ENCODE measurements at regions not wholly inside any gene's neighbourhood (a gene's known extent, or its start where the extent isn't known, plus 50 kb on each side); places are given as distances from the start of the nearest gene placed in this dataset.
"Not testable (repeated sequence)": the region's sequence is repeated elsewhere in the genome, so short reads cannot be mapped to it uniquely, and the experiment has no call there.

GRCh38 chr2:139685090-139685983, 905.1 kb upstream of the NXPH2 start:
- no peak for DNase-seq

DNA sequence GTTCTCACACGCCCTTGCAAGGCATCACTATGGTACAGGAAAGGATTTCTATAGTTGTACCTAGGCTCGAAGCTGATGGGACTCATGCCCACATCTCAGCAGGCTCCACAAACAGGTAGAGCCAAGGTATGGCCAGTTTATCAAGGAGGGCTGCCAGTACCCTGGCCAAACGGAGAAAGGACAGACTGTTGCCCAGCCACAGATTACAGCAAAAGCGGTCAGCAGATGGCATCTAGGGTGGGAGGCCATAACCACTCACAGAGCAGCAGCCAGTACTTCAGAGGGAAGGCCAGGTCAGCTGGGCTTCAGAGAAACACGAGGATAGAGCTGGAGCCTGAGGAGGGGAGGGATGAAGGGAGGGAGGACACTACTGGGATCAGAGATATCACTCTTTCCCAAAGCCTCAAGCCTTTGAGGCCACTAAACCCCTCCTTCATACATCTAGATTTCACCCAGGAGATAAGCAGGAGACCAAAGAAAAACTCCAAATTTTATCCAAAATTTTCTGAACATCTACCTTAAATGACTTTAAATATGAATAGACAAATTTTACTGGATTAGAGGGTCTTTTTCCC, 904.2 kb upstream of the NXPH2 start:
- DNase-seq, result no peak

GRCh38 chr2:139674577-139674976, 894.4 kb upstream of the NXPH2 start:
- no peak for DNase-seq

- not testable (repeated sequence) for DNase-seq
Observed at GRCh38 chr2:139673447-139673846, 893.3 kb upstream of the NXPH2 start.

DNA sequence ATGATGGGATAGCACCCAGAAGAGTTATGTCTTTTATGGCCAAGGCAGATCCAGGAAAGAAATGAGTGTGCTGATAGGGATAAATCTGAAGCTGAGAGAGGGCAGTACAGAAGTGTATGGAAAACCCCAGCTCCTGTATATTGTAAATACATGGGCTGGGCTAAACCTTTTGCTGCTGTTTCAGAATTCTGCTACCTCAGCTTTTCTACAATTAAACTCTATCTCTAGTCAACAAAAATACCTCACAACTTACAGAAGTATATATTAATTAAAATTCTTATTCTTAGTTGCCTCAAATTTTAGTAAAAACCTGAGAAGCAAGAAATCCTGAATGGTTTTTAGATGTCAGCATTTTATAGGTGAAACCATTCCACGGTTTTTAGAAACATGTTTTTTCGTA, 889.5 kb upstream of the NXPH2 start:
- DNase-seq, result no peak

DNA sequence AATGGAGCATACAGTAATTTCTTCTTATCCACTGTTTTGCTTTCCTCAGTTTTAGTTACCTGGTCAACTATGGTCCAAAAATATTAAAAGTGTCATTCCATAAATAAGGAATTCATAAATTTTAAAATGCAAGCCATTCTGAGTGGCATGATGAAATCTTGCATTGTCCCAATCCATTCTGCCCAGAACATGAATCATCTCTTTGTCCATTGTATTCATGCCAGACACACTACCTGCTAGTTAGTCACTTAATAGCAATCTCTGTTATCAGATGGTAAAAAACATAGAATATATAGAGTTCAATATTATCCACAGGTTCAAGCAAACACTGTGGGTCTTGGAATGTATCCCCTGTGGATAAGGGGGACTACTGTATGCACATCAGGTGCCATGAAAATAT, 872.2 kb upstream of the NXPH2 start:
- no peak for DNase-seq

DNA sequence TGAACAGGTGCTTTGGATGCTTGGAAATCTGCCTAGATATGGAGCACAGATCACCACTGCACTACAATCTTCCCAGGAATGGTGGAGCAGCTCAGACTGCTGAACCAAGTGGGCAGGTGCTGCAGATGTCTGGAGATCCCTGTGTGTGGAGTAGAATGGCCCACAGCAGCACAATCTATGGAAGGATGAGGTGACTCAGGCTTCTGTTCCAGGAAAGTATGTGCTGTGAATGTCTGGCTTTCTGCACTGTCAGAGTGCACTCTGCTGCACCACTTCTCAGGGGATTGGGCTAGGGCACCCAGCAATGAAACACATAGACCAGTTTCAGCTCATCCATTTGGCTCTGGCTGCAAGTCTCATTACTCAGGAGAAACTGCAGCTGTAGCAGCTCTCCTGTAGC, 865.4 kb upstream of the NXPH2 start:
- no peak for DNase-seq

DNA sequence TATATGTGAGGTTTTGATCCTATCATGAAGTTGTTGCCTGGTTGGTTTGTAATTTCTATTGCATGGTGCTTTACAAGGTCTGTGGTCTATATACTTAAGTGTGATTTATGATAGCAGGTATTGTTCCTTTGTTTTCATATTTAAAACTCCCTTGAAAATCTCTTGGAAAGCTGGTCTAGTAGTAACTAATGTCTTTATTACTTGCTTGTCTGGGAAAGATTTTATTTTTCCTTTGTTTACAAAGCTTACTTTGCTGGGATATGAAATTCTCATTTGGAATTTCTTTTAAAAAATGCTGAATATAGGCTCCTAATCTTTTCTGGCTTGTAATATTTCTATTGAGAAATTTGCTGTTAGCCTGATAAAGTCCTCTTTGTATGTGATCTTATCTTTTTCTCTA, 862.9 kb upstream of the NXPH2 start:
- DNase-seq, result no peak

GRCh38 chr2:139631966-139632365, 851.8 kb upstream of the NXPH2 start:
- no peak for DNase-seq

DNA sequence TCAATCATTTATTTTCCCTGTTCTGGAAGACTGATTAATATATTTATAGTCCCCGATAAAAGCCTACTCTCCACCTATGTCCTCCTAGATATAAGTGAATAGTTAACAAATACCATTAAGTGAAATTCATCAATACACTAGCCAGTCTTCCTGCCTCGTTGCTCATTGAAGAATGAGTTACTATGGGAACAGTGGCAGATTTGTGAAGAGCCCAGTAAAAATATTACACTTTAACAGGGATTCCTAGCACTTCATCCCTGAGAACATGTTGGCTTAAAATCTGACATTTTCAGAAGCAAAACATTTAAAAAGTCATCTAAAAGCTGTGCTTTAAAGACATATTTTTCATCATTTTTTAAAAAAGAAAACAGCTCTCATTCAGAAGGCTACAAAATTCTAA, 848.7 kb upstream of the NXPH2 start:
- no peak for DNase-seq

DNA sequence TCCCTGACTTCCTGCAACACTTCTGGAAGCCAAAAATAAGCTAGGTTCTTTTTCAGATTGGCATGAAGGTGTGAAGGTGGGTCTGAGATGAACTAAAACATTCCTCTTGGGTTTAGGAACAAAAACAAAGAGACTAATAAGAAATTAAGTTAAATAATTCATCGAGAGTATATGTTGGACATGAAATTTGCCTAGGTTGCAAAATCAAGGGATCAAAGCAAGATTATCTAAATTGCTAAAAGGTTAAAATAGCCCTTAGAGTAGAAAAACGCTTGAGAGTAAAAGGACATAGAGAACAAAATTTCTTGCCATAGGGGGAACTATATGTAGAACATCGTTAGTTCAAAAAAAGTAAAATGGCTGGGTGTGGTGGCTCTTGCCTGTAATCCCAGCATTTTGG, 845.9 kb upstream of the NXPH2 start:
- no peak for DNase-seq

GRCh38 chr2:139622691-139623090, 842.5 kb upstream of the NXPH2 start:
- DNase-seq, result no peak

DNA sequence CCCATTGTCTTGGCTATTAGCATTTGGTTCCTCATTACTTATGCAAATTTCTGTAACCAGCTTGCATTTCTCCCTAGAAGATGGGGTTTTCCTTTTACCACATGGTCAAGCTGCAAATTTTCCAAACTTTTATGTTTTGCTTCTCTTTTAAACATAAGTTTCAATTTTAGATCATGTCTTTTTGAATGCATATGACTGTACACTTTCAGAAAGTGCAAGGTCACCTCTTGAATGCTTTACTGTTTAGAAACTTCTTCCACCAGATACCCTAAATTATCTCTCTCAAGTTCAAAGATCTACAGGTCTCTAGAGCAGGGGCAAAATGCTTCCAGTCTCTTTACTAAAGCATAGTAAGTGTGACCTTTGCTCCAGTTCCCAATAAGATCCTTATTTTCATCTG, 837.6 kb upstream of the NXPH2 start:
- DNase-seq, result no peak

- no peak for DNase-seq
Observed at GRCh38 chr2:139613264-139613663, 833.1 kb upstream of the NXPH2 start.

DNA sequence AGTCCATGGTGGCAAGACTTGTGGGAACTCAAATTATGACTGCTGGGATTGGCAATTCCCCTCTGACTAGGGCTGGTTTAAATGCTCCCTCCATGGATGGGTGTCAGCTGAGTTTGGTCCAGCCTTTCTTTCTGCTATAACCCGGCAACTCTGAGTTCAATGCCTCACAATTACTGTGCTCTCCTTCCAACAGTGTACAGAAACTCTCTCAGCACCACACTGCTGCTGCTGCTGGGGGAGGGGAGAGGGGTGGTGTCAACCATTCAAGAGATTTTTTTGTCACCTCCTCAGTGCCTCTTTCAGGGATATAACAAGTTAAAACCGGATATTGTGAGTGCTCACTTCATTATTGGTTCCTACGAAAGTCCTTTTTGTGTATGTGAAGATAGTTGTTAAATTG, 830.3 kb upstream of the NXPH2 start:
- DNase-seq, result no peak

DNA sequence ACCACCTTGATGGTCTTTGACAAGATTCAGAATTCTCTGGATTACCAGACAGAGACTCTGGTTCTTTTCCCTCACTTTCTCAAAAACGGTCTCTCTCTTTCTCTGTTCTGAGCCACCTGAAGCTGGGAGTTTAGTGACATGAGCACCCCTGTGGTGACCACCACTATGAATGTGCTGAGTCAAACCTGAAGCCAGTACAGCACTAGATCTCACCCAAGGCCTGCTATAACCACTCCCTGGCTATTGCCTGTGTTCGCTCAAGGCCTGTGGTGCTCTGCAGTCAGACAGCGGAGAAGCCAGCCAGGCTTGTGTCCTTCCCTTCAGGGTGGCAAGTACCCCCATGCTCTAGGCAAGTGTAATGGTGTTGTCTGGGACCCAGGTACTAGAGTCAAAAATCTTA, 828.9 kb upstream of the NXPH2 start:
- no peak for DNase-seq

DNA sequence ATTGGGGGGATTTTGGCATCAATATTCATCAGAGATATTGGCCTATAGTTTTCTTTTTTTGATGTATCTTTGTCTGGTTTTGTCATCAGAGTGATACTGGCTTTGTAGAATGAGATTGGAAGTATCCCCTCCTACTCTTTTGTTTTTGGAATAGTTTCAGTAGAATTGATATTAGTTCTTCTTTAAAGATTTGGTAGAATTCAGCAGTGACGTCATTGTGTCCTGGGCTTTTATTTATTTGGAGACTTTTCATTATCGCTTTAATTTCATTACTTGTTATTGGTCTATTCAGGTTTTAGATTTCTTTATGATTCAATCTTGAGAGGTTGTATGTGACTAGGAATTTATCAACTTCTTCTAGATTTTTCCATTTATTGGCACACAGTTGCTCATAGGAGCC, 825.5 kb upstream of the NXPH2 start:
- no peak for DNase-seq

GRCh38 chr2:139600166-139600565, 820.0 kb upstream of the NXPH2 start:
- no peak for DNase-seq

- no peak for DNase-seq
Observed at GRCh38 chr2:139585101-139585500, 804.9 kb upstream of the NXPH2 start.

DNA sequence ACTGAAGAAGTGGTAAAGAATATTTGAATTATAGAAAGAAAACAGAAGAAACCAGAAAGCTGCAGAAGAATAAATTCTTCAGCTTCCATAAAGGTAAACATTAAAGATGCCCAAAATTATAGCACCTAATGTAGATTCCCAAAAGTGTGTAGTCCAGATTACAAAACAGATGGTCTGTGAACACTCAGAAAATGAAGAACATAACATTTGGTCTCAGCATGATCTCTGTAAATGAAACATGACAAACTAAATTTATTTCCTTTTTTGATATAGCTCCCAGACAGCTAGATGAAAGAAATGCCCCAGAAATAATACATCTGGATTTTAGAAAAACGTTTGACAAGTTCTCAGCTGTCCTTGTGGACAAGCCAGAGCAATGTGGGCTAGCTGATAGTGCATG, 794.2 kb upstream of the NXPH2 start:
- no peak for DNase-seq

DNA sequence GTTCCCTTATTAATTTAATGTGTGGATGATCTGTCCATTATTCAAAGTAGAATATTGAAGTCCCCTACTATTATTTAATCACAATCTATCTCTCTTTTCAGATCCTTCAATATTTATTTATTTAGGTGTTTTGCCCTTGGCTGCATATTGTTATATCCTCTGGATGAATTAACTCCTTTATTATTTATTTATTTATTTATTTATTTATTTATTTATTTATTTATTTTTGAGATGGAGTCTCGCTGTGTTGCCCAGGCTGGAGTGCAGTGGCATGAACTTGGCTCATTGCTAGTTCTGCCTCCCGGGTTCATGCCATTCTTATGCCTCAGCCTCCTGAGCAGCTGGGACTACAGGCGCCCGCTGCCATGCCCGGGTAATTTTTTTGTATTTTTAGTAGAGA, 776.6 kb upstream of the NXPH2 start:
- no peak for DNase-seq

DNA sequence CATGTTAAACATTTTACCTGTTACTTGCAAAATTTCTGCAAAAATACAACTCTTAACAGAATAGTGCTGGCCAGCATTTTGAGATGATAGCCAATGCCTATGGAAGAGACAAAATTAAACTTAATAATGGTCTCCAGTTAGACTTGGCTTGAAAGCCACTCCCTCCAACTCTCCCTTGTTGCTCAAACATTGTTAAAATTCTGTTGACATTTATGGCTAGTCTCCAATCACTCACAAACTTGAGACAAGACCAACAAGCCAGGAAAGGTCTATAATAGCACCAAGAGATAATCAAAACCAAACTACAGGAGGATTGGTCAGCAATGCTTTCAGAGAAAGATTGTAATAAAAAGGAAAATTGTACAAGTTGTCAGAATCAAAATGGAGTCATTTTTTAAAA, 770.7 kb upstream of the NXPH2 start:
- no peak for DNase-seq

- DNase-seq, result no peak
Observed at GRCh38 chr2:139550341-139550740, 770.2 kb upstream of the NXPH2 start.

- no peak for DNase-seq
Observed at GRCh38 chr2:139544186-139544851, 764.1 kb upstream of the NXPH2 start.

Data from hippocampal formation (tissue), 2 donors.